ENCODE measurements at regions not wholly inside any gene's neighbourhood (a gene's known extent, or its start where the extent isn't known, plus 50 kb on each side); places are given as distances from the start of the nearest gene placed in this dataset.

- Mint-ChIP-seq H3K4me1 (peaks cover 2% of the 10 kb centered on the region; the same call in 1 of the 3 replicates), H3K27ac (no peak overlapping the region), H3K4me3 (no peak overlapping the region), H3K9me3 (no peaks in the 10 kb centered on the region), H3K27me3 (ENCODE audit: insufficient read depth, low read depth, poor library complexity) (peaks cover 2% of the 10 kb centered on the region), H3K36me3 (ENCODE audit: low read depth) (no peaks in the 10 kb centered on the region)
- Histone ChIP-seq H3K36me3 (ENCODE audit: insufficient read depth) (no peaks in the 10 kb centered on the region), H3K4me3 (no peak overlapping the region), H4K20me1 (replicated peaks; ENCODE audit: insufficient read depth) (no peaks in the 10 kb centered on the region), H3K27ac (ENCODE audit: low read depth) (no peak overlapping the region), H3K4me2 (no peak overlapping the region), H3K79me2 (replicated peaks; ENCODE audit: insufficient read depth) (no peaks in the 10 kb centered on the region), H3K9me2 (ENCODE audit: insufficient read depth) (no peaks in the 10 kb centered on the region), H3K4me1 (ENCODE audit: insufficient read depth) (no peaks in the 10 kb centered on the region), H2AFZ (no peak overlapping the region), H3K27me3 (ENCODE audit: insufficient read depth) (no peaks in the 10 kb centered on the region), H3F3A (replicated peaks; ENCODE audit: low read depth) (no peaks in the 10 kb centered on the region)
- TF ChIP-seq CREB1 (CRISPR knock-in tag; IDR thresholded peaks at IDR 0.05; ENCODE audit: low read depth) (no peak), ZNF114 (CRISPR knock-in tag; IDR thresholded peaks at IDR 0.05) (no peak), ZNF462 (CRISPR knock-in tag; IDR thresholded peaks at IDR 0.05) (no peak), ZNF331 (CRISPR knock-in tag; IDR thresholded peaks at IDR 0.05; ENCODE audit: low read depth) (no peak), REST (IDR thresholded peaks at IDR 0.05; ENCODE audit: unreplicated experiment) (no peak), NANOG (IDR thresholded peaks at IDR 0.05; ENCODE audit: borderline replicate concordance) (no peak), EZH2 (IDR thresholded peaks at IDR 0.05; ENCODE audit: low read depth, unreplicated experiment) (no peak), POLR2AphosphoS5 (IDR thresholded peaks at IDR 0.05; ENCODE audit: low read depth) (no peak), STAT1 (IDR thresholded peaks at IDR 0.05; ENCODE audit: unreplicated experiment) (no peak), JUNB (IDR thresholded peaks at IDR 0.05; ENCODE audit: unreplicated experiment) (no peak), EZH2phosphoT487 (IDR thresholded peaks at IDR 0.05; ENCODE audit: unreplicated experiment) (no peak), ETS1 (IDR thresholded peaks at IDR 0.05) (no peak)
- TF ChIP-seq, protein P1, sequence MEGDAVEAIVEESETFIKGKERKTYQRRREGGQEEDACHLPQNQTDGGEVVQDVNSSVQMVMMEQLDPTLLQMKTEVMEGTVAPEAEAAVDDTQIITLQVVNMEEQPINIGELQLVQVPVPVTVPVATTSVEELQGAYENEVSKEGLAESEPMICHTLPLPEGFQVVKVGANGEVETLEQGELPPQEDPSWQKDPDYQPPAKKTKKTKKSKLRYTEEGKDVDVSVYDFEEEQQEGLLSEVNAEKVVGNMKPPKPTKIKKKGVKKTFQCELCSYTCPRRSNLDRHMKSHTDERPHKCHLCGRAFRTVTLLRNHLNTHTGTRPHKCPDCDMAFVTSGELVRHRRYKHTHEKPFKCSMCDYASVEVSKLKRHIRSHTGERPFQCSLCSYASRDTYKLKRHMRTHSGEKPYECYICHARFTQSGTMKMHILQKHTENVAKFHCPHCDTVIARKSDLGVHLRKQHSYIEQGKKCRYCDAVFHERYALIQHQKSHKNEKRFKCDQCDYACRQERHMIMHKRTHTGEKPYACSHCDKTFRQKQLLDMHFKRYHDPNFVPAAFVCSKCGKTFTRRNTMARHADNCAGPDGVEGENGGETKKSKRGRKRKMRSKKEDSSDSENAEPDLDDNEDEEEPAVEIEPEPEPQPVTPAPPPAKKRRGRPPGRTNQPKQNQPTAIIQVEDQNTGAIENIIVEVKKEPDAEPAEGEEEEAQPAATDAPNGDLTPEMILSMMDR (conservative IDR thresholded peaks at IDR 0.05; ENCODE audit: low read depth in 2 of 2), result no peak
- ATAC-seq, result no peak
- no peak for DNase-seq (ENCODE audit: low spot score)
Measured at GRCh38 chr1:63128556-63128955, 193.8 kb upstream of the FOXD3 start.
